GM18502 (cell line): ENCODE measurements at regions not wholly inside any gene's neighbourhood (a gene's known extent, or its start where the extent isn't known, plus 50 kb on each side); places are given as distances from the start of the nearest gene placed in this dataset.

Experiments used
- ATAC-seq: cut with Tn5 transposase; IDR thresholded peaks from one replicate; pipeline ENCODE4 v1.9.1; 2021; ENCODE audit warnings: mild to moderate bottlenecking; ENCODE audit not compliant: unreplicated experiment, poor library complexity

- no peak for ATAC-seq
These were observed 55.7 kb upstream of the KCNE2 start for GRCh38 chr21:34307991-34308532.

GRCh38 chr21:34311561-34312330 is 52.1 kb upstream of the KCNE2 start:
- ATAC-seq: no peak

GRCh38 chr21:34313116-34313515 is 50.7 kb upstream of the KCNE2 start:
- no peak for ATAC-seq
